AG04450 (cell line): ENCODE measurements at regions not wholly inside any gene's neighbourhood (a gene's known extent, or its start where the extent isn't known, plus 50 kb on each side); places are given as distances from the start of the nearest gene placed in this dataset.

Experiments
- CTCF ChIA-PET: fragments of 300-600, 350-600 bp; formaldehyde crosslinking; extraction: SDS; loops from one replicate; lab custom pipeline; 2022; ENCODE audit warnings: antibody characterized with exemption, inconsistent platforms; lab: Charles Lee
- POLR2A ChIA-PET: fragments of 350-600 bp; formaldehyde crosslinking; extraction: SDS; loops from one replicate; lab custom pipeline; 2021; ENCODE audit warnings: antibody characterized with exemption, inconsistent platforms; lab: Yijun Ruan, JAX
- DNase-seq: peaks from one replicate; pipeline ENCODE4 v3.0.0-alpha.2; 2011; ENCODE audit warnings: low read depth, low spot score
- H3K27ac ChIP-seq: one replicate; pipeline ENCODE4 v1.5.1; 2012; ENCODE audit warnings: low read depth, low read length, control low read depth
- H3K27me3 ChIP-seq: one replicate; pipeline ENCODE4 v1.6.0; 2012; ENCODE audit warnings: low read length; ENCODE audit not compliant: control insufficient read depth, insufficient read depth
- H3K4me3 ChIP-seq: 2 replicates; pipeline ENCODE4 v1.5.1; 2011; ENCODE audit warnings: mild to moderate bottlenecking, low read depth, low read length, control low read depth
- H3K9me3 ChIP-seq: 2 replicates; pipeline ENCODE4 v1.5.1; 2012; ENCODE audit warnings: low read length; ENCODE audit not compliant: control insufficient read depth, insufficient read depth
- TF ChIP-seq, protein P1 (sequence below): IDR thresholded peaks from 2 replicates; pipeline ENCODE4 v1.5.1; 2011; ENCODE audit warnings: low read depth, low read length, control low read depth, inconsistent platforms

DNA sequence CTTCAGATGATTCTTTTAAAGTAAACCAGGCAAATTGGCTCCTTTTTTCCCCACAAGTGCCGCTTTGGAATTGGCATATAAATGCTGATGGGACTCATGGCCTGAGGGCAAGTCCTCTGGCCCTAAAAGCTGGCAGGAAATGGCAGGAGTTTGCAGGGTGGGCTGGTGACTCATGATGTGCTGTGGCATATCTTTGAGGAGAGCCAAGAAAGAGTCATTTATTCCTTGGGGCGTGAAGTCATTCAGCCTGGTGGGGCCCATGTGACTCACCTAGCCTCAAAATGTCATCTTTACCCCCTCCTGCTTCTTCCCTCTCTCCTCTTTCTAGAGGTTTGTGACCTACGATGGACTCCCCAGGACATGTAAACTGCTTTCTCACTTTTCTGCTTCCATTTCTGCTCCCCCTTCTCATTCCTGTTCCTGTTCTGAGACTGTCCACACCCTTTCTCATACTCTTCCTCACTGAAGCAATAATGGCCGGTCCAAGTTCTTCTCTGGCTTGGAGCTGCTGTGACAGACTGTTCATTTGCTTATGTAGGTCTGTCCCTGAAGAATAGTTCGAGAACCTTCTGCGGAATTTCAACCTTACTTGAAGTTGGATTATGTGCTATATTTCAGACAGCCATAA is 326.1 kb downstream of the SATB1 start:
- no peak overlapping the region for H3K4me3 ChIP-seq
- no peak overlapping the region for H3K27ac ChIP-seq
- no peaks in the 10 kb centered on the region for H3K27me3 ChIP-seq
- ChIA-PET CTCF (no interaction called here), POLR2A (no interaction called here)
- TF ChIP-seq, protein P1, sequence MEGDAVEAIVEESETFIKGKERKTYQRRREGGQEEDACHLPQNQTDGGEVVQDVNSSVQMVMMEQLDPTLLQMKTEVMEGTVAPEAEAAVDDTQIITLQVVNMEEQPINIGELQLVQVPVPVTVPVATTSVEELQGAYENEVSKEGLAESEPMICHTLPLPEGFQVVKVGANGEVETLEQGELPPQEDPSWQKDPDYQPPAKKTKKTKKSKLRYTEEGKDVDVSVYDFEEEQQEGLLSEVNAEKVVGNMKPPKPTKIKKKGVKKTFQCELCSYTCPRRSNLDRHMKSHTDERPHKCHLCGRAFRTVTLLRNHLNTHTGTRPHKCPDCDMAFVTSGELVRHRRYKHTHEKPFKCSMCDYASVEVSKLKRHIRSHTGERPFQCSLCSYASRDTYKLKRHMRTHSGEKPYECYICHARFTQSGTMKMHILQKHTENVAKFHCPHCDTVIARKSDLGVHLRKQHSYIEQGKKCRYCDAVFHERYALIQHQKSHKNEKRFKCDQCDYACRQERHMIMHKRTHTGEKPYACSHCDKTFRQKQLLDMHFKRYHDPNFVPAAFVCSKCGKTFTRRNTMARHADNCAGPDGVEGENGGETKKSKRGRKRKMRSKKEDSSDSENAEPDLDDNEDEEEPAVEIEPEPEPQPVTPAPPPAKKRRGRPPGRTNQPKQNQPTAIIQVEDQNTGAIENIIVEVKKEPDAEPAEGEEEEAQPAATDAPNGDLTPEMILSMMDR = no peak
- peaks cover 4% of the 10 kb centered on the region for H3K9me3 ChIP-seq
- peak; percentile 18 for DNase-seq

DNA sequence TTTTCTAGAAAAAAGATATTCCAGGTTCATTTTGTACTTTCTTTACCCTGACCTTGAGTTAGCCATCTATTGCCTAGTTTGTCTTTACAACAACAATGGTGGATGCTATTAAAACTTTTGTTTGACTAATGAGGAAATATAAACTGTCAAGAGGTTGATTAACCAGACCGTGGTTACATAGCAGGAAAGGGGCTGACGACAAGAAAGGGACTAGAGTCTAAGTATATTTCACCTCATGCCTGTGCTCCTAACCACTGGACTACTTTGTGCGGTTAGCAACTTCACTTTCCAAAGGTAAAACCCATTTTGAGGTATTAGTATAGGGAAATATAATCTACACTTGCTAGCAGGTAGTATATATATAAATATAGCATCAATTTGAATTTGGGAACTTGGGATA is 327.1 kb downstream of the SATB1 start:
- TF ChIP-seq, protein P1 = no peak
- no peak for DNase-seq
- Histone ChIP-seq H3K4me3 (no peak overlapping the region), H3K27ac (no peak overlapping the region), H3K9me3 (peaks cover 4% of the 10 kb centered on the region), H3K27me3 (no peaks in the 10 kb centered on the region)
- POLR2A ChIA-PET = no interaction called here
- CTCF ChIA-PET = no interaction called here

DNA sequence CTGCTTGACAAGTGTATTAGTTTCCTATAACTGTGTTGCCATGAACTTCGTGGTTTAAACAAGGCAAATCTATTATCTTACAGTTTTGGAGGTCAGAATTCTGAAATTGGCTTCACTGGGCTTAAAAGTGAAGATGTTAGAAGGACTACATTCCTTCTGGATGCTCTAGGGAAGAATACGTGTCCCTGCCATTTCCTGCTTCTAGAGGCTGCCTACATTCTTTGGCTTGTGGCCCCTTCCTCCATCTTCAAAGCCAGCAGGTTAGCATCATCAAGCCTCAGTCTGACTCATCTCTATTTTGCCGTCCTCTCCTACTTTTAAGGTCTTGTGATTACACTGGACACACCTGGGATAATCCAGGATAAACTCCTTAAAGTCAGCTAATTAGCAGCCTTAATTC is 327.7 kb downstream of the SATB1 start:
- TF ChIP-seq, protein P1 = no peak
- no peak for DNase-seq
- Histone ChIP-seq H3K9me3 (peaks cover 4% of the 10 kb centered on the region), H3K27me3 (no peaks in the 10 kb centered on the region), H3K27ac (no peak overlapping the region), H3K4me3 (no peak overlapping the region)
- ChIA-PET POLR2A (no interaction called here), CTCF (no interaction called here)

DNA sequence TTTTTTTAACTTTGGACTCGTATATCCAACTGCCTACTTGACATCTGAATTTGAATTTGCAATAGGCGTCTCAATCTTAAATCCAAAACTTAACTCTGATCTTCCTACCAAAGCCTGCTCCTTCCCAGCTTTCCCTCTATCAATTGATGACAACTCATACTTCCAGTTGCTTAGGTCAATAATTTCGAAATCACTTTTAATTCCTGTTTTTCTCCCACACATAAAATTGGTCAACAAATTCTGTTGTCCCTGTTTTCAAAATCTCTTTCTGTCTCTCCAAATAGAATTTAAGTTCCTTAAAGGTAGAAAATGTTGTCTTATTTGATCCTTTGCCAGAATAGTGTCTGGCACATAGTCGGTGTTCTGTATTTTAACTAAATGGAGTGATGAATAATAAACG is 332.4 kb downstream of the SATB1 start:
- ChIA-PET POLR2A (no interaction called here), CTCF (no interaction called here)
- H3K27me3 ChIP-seq = no peaks in the 10 kb centered on the region
- no peak overlapping the region for H3K4me3 ChIP-seq
- DNase-seq = no peak
- TF ChIP-seq, protein P1 = no peak
- peaks cover 4% of the 10 kb centered on the region for H3K9me3 ChIP-seq
- no peak overlapping the region for H3K27ac ChIP-seq

DNA sequence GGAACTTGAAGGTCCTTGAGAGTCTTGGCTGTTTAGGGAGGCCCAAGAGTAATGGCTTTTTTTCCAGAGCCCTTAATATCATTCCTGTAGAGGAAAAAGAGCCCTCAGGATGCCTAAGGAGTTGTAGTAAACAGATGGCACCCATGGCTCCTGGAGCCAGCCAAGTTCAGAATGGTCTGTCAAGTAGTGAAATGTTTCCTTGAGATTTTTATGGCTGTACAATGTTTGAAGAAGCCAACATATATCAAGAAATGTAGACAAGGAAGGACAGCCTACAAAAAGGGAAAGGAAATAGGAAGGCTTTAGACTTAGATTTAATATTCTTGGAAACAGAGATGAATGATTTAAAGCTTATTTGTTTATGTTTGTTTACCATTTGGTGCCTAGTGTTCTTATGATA is 334.8 kb downstream of the SATB1 start:
- CTCF ChIA-PET = no interaction called here
- Histone ChIP-seq H3K27ac (no peak overlapping the region), H3K9me3 (no peaks in the 10 kb centered on the region), H3K27me3 (no peaks in the 10 kb centered on the region), H3K4me3 (no peak overlapping the region)
- TF ChIP-seq, protein P1 = no peak
- POLR2A ChIA-PET = no interaction called here
- no peak for DNase-seq
